IMR-90 (cell line): ENCODE measurements at regions not wholly inside any gene's neighbourhood (a gene's known extent, or its start where the extent isn't known, plus 50 kb on each side); places are given as distances from the start of the nearest gene placed in this dataset.

Source experiments
- ATAC-seq: fragments of 200-7000 bp; cut with Tn5 transposase; 2 replicates; pipeline ENCODE4 v1.9.1; 2020; ENCODE audit warnings: low read depth, mild to moderate bottlenecking, moderate library complexity
- BruUV-seq: library from RNA; stranded (reverse); fragments of 400-500 nt; replicated peaks from 2 replicates; lab custom pipeline; 2021; lab: Mats Ljungman, UMichigan
- CTCF ChIA-PET: fragments of 300-600 bp; formaldehyde crosslinking; extraction: SDS; loops from one replicate; lab custom pipeline; 2021; ENCODE audit warnings: antibody characterized with exemption; lab: Yijun Ruan, JAX
- POLR2A ChIA-PET: fragments of 300-600 bp; sonication (Branson Sonifier 250); formaldehyde crosslinking; loops from one replicate; lab custom pipeline; 2022; ENCODE audit warnings: antibody characterized with exemption; ENCODE audit not compliant: unreplicated experiment; lab: Charles Lee
- DNase-seq: peaks from one replicate; pipeline ENCODE4 v3.0.0; 2013
- H2AFZ ChIP-seq: replicated peaks from 2 replicates; pipeline ENCODE3; 2013; ENCODE audit warnings: low read length, mild to moderate bottlenecking; ENCODE audit not compliant: poor library complexity
- H2AK5ac ChIP-seq: 2 replicates; pipeline ENCODE4 v1.6.1; 2013; ENCODE audit warnings: low read depth, low read length, inconsistent platforms
- H2AK9ac ChIP-seq: replicated peaks from 2 replicates; pipeline ENCODE3; 2013; ENCODE audit warnings: mild to moderate bottlenecking, low read depth, low read length, moderate library complexity; ENCODE audit not compliant: poor library complexity
- H2BK120ac ChIP-seq: 2 replicates; pipeline ENCODE4 v1.6.1; 2013; ENCODE audit warnings: low read depth, low read length, inconsistent platforms
- H2BK15ac ChIP-seq: 3 replicates; pipeline ENCODE4 v1.6.1; 2013; ENCODE audit warnings: low read depth, low read length, inconsistent platforms
- H2BK20ac ChIP-seq: 2 replicates; pipeline ENCODE4 v1.6.1; 2013; ENCODE audit warnings: low read depth, mild to moderate bottlenecking, inconsistent platforms, low read length, moderate library complexity
- H2BK5ac ChIP-seq: 2 replicates; pipeline ENCODE4 v1.6.1; 2013; ENCODE audit warnings: mild to moderate bottlenecking, low read depth, low read length, inconsistent platforms; ENCODE audit not compliant: poor library complexity, severe bottlenecking
- H3K14ac ChIP-seq: replicated peaks from 2 replicates; pipeline ENCODE4 v1.6.1; 2013; ENCODE audit warnings: low read depth, low read length, inconsistent platforms
- H3K18ac ChIP-seq: 2 replicates; pipeline ENCODE4 v1.6.1; 2013; ENCODE audit warnings: low read depth, low read length, control low read depth
- H3K23ac ChIP-seq: 2 replicates; pipeline ENCODE4 v1.6.1; 2013; ENCODE audit warnings: low read depth, low read length, inconsistent platforms
- H3K27ac ChIP-seq: 2 replicates; pipeline ENCODE4 v1.5.1; 2013; ENCODE audit warnings: mild to moderate bottlenecking, control low read depth, low read length; ENCODE audit not compliant: insufficient read depth
- H3K27me3 ChIP-seq: 2 replicates; pipeline ENCODE4 v1.6.1; 2013; ENCODE audit warnings: low read length; ENCODE audit not compliant: control insufficient read depth, insufficient read depth
- H3K36me3 ChIP-seq: 2 replicates; pipeline ENCODE4 v1.6.1; 2013; ENCODE audit warnings: low read length, mixed read lengths; ENCODE audit not compliant: control insufficient read depth, insufficient read depth
- H3K4ac ChIP-seq: 2 replicates; pipeline ENCODE4 v1.6.1; 2013; ENCODE audit warnings: low read depth, low read length, inconsistent platforms
- H3K4me1 ChIP-seq: 2 replicates; pipeline ENCODE4 v1.6.1; 2013; ENCODE audit warnings: low read length, mixed read lengths; ENCODE audit not compliant: control insufficient read depth, insufficient read depth
- H3K4me2 ChIP-seq: 2 replicates; pipeline ENCODE4 v1.6.1; 2013; ENCODE audit warnings: low read depth, mild to moderate bottlenecking, control low read depth, low read length, moderate library complexity
- H3K4me3 ChIP-seq: 2 replicates; pipeline ENCODE4 v1.5.1; 2013; ENCODE audit warnings: low read depth, mild to moderate bottlenecking, control low read depth, low read length, moderate library complexity; ENCODE audit not compliant: insufficient read depth
- H3K56ac ChIP-seq: 2 replicates; pipeline ENCODE4 v1.6.1; 2013; ENCODE audit warnings: low read length, inconsistent platforms; ENCODE audit not compliant: insufficient read depth; ENCODE audit errors: extremely low read depth
- H3K79me1 ChIP-seq, 2 experiments: 2 replicates each; pipeline ENCODE4 v1.6.1; 2013; ENCODE audit warnings: low read length in 2 of 2, inconsistent platforms in 1 of 2, low read depth in 1 of 2
- H3K9ac ChIP-seq: 2 replicates; pipeline ENCODE4 v1.6.1; 2013; ENCODE audit warnings: low read depth, low read length, control low read depth
- H3K9me1 ChIP-seq: 2 replicates; pipeline ENCODE4 v1.6.1; 2013; ENCODE audit warnings: low read length, inconsistent platforms; ENCODE audit not compliant: insufficient read depth
- H3K9me3 ChIP-seq: 2 replicates; pipeline ENCODE4 v1.6.1; 2013; ENCODE audit warnings: low read length; ENCODE audit not compliant: control insufficient read depth, insufficient read depth
- H4K20me1 ChIP-seq: 2 replicates; pipeline ENCODE4 v1.6.1; 2013; ENCODE audit warnings: low read length, inconsistent platforms; ENCODE audit not compliant: insufficient read depth
- H4K5ac ChIP-seq: 2 replicates; pipeline ENCODE4 v1.6.1; 2013; ENCODE audit warnings: mild to moderate bottlenecking, low read depth, low read length, control low read depth
- H4K8ac ChIP-seq, 2 experiments: 2 replicates each; pipeline ENCODE4 v1.6.1; 2013; ENCODE audit warnings: low read depth in 2 of 2, low read length in 2 of 2, control low read depth in 1 of 2, inconsistent platforms in 1 of 2
- H4K91ac ChIP-seq: 2 replicates; pipeline ENCODE4 v1.6.1; 2013; ENCODE audit warnings: low read depth, low read length, inconsistent platforms; ENCODE audit not compliant: insufficient read depth
- BHLHE40 ChIP-seq: fragments of 150-350 bp; IDR thresholded peaks from 2 replicates; pipeline ENCODE4 v1.6.1; 2016; ENCODE audit warnings: mild to moderate bottlenecking, low read depth, low read length
- CHD1 ChIP-seq: IDR thresholded peaks from 2 replicates; pipeline ENCODE4 v1.6.1; 2012; ENCODE audit warnings: low read depth, low read length, improper control_type of control experiment
- CTCF ChIP-seq: conservative IDR thresholded peaks from 2 replicates; pipeline ENCODE4 v1.5.1; 2012; ENCODE audit warnings: mild to moderate bottlenecking, low read depth, low read length, improper control_type of control experiment
- MAZ ChIP-seq: IDR thresholded peaks from 2 replicates; pipeline ENCODE4 v1.6.1; 2012; ENCODE audit warnings: low read depth, mild to moderate bottlenecking, low read length, improper control_type of control experiment, moderate library complexity, borderline replicate concordance
- MXI1 ChIP-seq: IDR thresholded peaks from 2 replicates; pipeline ENCODE4 v1.6.1; 2012; ENCODE audit warnings: low read depth, mild to moderate bottlenecking, low read length, moderate library complexity, borderline replicate concordance
- NFE2L2 ChIP-seq: fragments of 150-350 bp; IDR thresholded peaks from 2 replicates; pipeline ENCODE4 v1.6.1; 2016; ENCODE audit warnings: low read depth, mild to moderate bottlenecking, low read length
- POLR2A ChIP-seq: IDR thresholded peaks from 2 replicates; pipeline ENCODE4 v1.6.1; 2012; ENCODE audit warnings: mild to moderate bottlenecking, low read depth, low read length
- RAD21 ChIP-seq: IDR thresholded peaks from 2 replicates; pipeline ENCODE4 v1.6.1; 2012; ENCODE audit warnings: low read length, improper control_type of control experiment
- RCOR1 ChIP-seq: IDR thresholded peaks from 2 replicates; pipeline ENCODE4 v1.6.1; 2012; ENCODE audit warnings: mild to moderate bottlenecking, low read length, improper control_type of control experiment; ENCODE audit not compliant: insufficient replicate concordance
- RFX5 ChIP-seq: IDR thresholded peaks from 2 replicates; pipeline ENCODE4 v1.8.0; 2012; ENCODE audit warnings: low read depth, mild to moderate bottlenecking, low read length, moderate library complexity
- WGBS, 2 experiments: methylation state at CpG; one replicate each; pipeline versions ENCODE4 v1.1.5 to v1.1.7; 2013; ENCODE audit warnings: missing lambda C conversion rate in 2 of 2; ENCODE audit not compliant: insufficient read length in 1 of 2; ENCODE audit errors: extremely low coverage in 2 of 2; 5-methylcytosine and 5-hydroxymethylcytosine counted together
- dilution Hi-C: fragments of 300-500 bp; cut with HindIII; formaldehyde crosslinking; loops from one replicate; pipeline ENCODE4 v1.14.3; 2018; ENCODE audit warnings: low sequenced_read_pairs; ENCODE audit not compliant: unreplicated experiment
- in situ Hi-C: fragments of 300-500 bp; cut with MboI; formaldehyde crosslinking; loops from 3 replicates; pipeline ENCODE4 v1.14.3; 2019; ENCODE audit warnings: low sequenced_read_pairs, inconsistent platforms, mixed read lengths
- intact Hi-C: fragments of 100-400 bp; cut with micrococcal nuclease; formaldehyde crosslinking; loops from 2 replicates; pipeline ENCODE4 v1.10.0; 2022
- TF ChIP-seq, protein P1 (sequence below): fragments of 150-350 bp; IDR thresholded peaks from 2 replicates; pipeline ENCODE4 v1.6.1; 2017; ENCODE audit warnings: mild to moderate bottlenecking, antibody characterized with exemption, low read length, low read depth
- TF ChIP-seq, protein P2 (sequence below): fragments of 150-350 bp; IDR thresholded peaks from 2 replicates; pipeline ENCODE4 v1.6.1; 2016; ENCODE audit warnings: low read depth, mild to moderate bottlenecking, low read length, moderate library complexity, borderline replicate concordance

DNA sequence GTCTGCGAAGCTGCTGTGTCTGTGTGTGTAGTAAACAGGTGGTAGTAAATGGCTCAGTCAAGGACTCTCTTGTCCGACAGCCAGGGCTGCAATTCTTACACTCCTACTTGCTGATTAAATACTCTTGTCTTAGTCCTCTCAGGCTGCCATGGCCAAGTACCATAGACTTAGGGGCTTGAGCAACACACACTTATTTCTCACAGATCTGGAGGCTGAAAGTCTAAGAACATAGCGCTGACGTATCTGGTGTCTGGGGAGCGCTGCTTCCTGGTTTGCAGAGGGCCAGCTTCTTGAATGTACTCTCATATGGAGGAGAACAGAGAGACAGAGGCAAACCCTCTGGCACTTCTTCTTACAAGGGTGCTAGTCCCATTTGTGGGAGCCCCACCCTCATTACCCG lies 411.0 kb downstream of the MED10 start:
- Histone ChIP-seq H2BK120ac (no peak overlapping the region), H2AFZ (no peak overlapping the region), H3K36me3 (no peaks in the 10 kb centered on the region), H3K18ac (no peak overlapping the region), H3K4ac (no peak overlapping the region), H3K9me1 (no peaks in the 10 kb centered on the region), H2BK5ac (no peak overlapping the region), H3K9me3 (peaks cover 31% of the 10 kb centered on the region), H3K27me3 (no peaks in the 10 kb centered on the region), H4K20me1 (no peaks in the 10 kb centered on the region), H2AK5ac (no peak overlapping the region), H3K14ac (no peak overlapping the region), H3K4me1 (no peaks in the 10 kb centered on the region), H4K5ac (no peak overlapping the region), H4K91ac (no peak overlapping the region), H3K4me3 (no peak overlapping the region), H3K9ac (no peak overlapping the region), H2BK15ac (no peak overlapping the region), H3K79me1 (no peaks in the 10 kb centered on the region), H3K56ac (no peak overlapping the region), H3K27ac (no peak overlapping the region), H3K4me2 (no peak overlapping the region), H2BK20ac (no peak overlapping the region), H3K23ac (no peak overlapping the region), H4K8ac (no peak overlapping the region), H2AK9ac (no peak overlapping the region)
- no CpG with 5 or more reads among the region's 6 CpGs for WGBS, 2 experiments
- dilution Hi-C loops = no loop called here
- in situ Hi-C loops = no loop called here
- no TSS peak for BruUV-seq
- intact Hi-C loops = no loop called here
- POLR2A ChIA-PET = no interaction called here
- CTCF ChIA-PET = no interaction called here
- TF ChIP-seq RFX5 (no peak), RCOR1 (no peak), BHLHE40 (no peak), CTCF (no peak), CHD1 (no peak), POLR2A (no peak), MAZ (no peak), NFE2L2 (no peak), RAD21 (no peak), MXI1 (no peak)
- TF ChIP-seq, protein P1, sequence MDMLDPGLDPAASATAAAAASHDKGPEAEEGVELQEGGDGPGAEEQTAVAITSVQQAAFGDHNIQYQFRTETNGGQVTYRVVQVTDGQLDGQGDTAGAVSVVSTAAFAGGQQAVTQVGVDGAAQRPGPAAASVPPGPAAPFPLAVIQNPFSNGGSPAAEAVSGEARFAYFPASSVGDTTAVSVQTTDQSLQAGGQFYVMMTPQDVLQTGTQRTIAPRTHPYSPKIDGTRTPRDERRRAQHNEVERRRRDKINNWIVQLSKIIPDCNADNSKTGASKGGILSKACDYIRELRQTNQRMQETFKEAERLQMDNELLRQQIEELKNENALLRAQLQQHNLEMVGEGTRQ = no peak
- TF ChIP-seq, protein P2, sequence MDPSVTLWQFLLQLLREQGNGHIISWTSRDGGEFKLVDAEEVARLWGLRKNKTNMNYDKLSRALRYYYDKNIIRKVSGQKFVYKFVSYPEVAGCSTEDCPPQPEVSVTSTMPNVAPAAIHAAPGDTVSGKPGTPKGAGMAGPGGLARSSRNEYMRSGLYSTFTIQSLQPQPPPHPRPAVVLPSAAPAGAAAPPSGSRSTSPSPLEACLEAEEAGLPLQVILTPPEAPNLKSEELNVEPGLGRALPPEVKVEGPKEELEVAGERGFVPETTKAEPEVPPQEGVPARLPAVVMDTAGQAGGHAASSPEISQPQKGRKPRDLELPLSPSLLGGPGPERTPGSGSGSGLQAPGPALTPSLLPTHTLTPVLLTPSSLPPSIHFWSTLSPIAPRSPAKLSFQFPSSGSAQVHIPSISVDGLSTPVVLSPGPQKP = no peak
- ATAC-seq (no peak), DNase-seq (no peak)
